IPS-18c (cell line): ENCODE measurements at regions not wholly inside any gene's neighbourhood (a gene's known extent, or its start where the extent isn't known, plus 50 kb on each side); places are given as distances from the start of the nearest gene placed in this dataset.
"Not testable (repeated sequence)": the region's sequence is repeated elsewhere in the genome, so short reads cannot be mapped to it uniquely, and the experiment has no call there.

Experiments
- H3K4me3 ChIP-seq: 2 replicates; pipeline ENCODE4 v1.7.0; 2013; ENCODE audit warnings: low read depth, mild to moderate bottlenecking, low read length, moderate library complexity; ENCODE audit not compliant: insufficient read depth
- H3K9me3 ChIP-seq: one replicate; pipeline ENCODE4 v1.6.1; 2013; ENCODE audit warnings: mild to moderate bottlenecking, low read length, moderate library complexity; ENCODE audit not compliant: control insufficient read depth, insufficient read depth

DNA sequence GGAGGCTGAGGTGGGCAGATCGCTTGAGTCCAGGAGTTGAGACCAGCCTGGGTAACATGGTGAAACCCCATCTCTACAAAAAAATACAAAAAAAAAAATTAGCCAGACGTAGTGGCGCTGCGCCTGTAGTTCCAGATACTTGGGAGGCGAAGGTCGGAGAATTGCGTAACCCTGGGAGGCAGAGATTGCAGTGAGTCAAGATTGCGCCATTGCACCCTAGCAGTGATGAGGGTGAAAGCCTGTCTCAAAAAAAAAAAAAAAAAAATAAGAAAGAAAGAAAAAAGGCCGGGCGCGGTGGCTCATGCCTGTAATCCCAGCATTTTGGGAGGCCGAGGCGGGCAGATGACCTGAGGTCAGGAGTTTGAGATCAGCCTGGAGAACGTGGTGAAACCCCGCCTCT is 85.3 kb upstream of the XIST start:
- not testable (repeated sequence) for H3K9me3 ChIP-seq, H3K4me3 ChIP-seq

DNA sequence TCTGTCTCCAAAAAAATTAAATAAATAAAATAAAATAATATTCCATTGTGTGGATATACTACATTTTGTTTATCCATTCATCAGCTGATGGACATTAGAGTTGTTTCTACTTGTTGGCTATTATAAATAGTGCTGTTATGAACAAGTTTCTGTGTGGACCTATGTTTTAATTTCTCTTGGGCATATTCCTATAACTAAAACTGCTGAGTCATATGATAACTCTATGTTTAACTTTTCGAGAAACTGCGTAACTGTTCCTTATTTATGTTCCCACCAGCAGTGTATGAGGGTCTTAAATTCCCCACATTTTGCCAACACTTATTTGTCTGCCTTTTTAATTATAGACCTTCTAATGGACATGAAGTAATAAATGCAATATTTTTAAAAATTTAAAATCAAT is 80.0 kb upstream of the XIST start:
- Histone ChIP-seq H3K4me3 (no peak overlapping the region), H3K9me3 (no peaks in the 10 kb centered on the region)

DNA sequence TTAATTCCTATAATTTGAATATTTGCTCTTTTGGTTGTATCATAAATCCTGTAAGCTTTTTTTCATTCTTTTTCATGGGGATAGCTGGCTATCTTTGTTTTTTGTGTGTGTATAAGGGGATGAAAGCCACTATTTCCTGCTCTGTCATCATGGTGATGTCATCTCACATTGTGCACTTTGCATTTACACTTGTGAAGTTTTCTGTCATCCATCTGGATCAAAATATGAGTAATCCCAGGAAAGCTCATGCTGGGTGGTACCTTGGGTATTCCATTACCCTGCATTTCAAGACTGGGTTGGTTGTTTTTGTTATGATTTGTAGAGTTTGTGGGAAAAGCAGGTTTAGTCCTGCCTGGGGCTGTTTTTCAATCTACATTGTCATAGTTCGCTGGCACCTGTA is 77.8 kb upstream of the XIST start:
- no peak overlapping the region for H3K4me3 ChIP-seq

DNA sequence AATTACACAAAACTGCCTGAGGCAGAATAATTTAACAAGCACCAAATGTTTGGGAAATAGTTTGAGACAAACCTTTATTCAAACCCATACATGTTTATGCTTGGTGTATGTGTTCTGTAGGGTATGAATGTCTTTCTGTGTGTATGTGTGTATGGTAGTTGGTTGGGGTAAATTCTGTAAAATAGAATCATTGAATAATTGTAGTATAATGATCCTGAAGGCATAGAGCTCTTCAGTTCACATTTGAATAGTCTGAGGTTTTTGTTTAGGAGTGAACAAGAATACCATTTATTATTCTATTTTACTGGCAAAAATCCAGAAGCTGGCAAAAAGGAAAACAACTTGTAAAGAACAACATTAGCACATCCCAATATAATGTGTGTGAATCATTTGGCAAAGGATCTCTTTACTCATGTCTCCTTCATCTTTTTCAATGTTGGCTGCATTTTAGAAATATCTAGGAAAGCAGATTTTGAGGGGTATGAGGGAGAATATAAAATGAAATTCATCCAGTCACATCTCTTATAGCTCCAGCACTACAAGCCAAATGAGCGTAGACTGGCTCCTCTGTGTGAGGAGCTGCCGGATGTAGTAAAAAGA is 70.4 kb upstream of the XIST start:
- Histone ChIP-seq H3K9me3 (no peaks in the 10 kb centered on the region), H3K4me3 (no peak overlapping the region)

More for the DNA sequence above, 77.8 kb upstream of the XIST start:
- no peaks in the 10 kb centered on the region for H3K9me3 ChIP-seq

DNA sequence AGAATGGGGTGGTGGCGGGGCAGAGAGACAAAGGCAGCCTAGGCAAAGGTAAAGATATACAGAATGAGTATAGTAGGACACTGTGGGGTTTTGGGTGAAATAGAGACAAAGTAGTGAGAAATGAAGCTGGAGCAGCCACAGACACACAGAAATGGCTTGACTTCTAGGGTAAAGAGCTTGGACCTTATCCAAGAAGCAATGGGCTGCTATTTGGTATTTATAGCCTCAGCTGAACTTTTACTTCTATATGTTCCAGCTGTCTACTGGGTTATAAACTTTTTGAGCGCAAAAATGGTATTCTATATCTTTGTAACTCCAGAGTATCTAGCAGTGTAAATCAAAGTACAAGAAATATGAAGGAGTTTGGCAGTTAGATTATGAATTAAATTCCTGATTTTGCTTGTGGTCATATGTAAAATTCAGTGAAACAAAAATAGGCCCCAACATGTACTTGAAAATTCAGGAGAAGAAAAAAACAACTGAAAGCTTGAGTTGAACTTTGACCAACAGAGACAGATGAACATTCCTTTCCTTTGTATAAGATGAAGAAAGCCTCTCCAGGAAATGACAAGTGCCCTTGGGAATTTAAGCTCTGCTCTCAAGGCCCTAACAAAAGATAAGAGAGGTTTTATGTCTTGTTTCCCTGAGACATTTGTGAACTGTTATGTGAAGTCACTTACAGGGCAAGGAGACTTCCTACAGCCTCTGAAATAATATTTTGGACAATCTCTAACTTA is 64.6 kb upstream of the XIST start:
- H3K4me3 ChIP-seq: no peak overlapping the region
- no peaks in the 10 kb centered on the region for H3K9me3 ChIP-seq

DNA sequence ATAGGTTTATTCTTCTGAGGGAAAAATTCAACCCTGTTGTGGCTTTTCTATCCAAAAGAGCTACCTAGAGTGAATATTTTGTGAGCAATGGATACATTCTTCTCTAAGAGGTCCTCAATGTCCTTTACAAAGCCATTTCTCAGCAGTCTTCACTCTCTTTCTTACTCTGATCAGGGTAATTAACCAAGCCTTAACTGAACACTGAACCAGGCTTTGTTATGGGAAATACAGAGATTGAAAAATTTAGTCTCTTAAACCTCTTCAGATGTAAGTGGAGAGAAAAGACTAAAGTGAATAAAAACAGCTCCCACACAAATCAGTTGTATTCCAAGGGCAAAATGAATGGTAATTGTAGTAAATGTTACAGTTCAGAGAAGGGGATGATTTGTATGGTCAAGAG is 64.0 kb upstream of the XIST start:
- H3K9me3 ChIP-seq: no peaks in the 10 kb centered on the region

DNA sequence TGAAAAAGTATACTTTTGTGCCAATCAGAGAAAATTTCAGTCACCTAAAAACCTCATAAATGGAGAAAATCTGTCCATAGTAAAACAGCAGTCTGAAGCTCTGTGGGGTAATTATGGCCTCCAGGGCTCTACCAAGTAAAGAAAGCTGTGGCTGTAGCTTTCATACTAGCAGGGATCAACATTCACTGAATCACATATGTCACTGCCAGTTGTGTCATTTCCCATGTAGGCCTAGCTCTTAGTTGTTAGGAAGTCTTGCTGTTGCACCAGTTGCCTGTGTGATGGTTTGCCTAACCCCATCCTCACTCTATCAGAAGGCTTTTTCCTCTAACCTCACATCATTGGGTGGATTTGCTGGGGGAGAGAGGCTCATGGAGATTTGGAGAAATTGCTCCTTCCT is 62.3 kb upstream of the XIST start:
- H3K4me3 ChIP-seq, H3K9me3 ChIP-seq: not testable (repeated sequence)

More for the DNA sequence above, 64.0 kb upstream of the XIST start:
- H3K4me3 ChIP-seq: no peak overlapping the region

DNA sequence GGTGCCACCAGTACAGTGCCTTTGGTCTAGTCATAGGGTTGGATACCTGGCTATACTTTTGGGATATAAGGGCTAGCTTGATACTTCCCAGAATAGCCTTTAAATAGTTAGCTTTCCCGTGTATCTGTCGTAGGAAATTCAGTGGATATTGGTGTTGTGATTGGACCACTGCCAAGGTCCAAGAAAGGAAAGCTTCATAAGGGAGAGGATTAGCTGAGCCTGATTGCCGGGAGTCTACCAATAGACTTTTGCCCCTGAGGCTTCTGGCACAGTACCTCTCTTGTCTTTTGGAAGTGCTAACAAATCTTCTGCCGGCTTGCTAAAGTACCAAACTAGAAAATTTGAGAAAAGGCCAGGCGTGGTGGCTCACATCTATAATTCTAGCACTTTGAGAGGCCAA is 61.1 kb upstream of the XIST start:
- no peaks in the 10 kb centered on the region for H3K9me3 ChIP-seq

DNA sequence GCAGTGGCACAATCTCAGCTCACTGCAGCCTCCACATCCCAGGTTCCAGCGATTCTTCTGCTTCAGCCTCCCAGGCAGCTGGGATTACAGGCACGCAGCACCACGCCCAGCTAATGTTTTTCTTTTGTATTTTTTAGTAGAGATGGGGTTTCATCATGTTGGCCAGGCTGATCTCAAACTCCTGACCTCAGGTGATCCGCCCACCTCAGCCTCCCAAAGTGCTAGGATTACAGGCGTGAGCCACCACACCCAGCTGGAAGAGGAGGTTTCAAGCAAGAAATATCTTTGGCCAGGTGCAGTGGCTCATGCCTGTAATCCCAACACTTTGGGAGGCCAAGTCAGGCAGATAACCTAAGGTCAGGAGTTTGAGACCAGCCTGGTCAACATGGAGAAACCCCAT is 59.4 kb upstream of the XIST start:
- not testable (repeated sequence) for H3K9me3 ChIP-seq, H3K4me3 ChIP-seq

More for the DNA sequence above, 61.1 kb upstream of the XIST start:
- no peak overlapping the region for H3K4me3 ChIP-seq

DNA sequence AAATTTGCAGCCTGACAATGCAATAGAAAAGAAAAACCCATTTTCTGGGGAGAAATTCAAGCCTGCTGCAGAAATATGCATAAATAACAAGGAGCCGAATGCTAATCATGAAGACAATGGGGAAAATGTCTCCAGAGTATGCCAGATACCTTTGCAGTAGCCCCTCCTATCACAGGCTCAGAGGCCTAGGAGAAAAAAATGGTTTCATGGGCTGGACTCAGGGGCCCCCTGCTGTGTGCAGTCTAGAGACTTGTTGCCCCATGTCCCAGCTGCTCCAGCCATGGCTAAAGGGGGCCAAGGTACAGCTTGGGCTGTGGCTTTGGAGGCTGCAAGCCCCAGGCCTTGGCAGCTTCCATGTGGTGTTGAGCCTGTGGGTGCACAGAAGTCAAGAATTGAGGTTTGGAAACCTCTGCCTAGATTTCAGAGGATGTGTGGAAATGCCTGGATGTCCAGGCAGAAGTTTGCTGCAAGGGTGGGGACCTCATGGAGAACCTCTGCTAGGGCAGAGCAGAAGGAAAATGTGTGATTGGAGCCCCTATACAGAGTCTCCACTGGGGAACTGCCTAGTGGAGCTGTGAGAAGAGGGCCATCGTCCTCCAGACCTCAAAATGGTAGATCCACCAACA is 53.3 kb upstream of the XIST start:
- not testable (repeated sequence) for H3K9me3 ChIP-seq, H3K4me3 ChIP-seq

DNA sequence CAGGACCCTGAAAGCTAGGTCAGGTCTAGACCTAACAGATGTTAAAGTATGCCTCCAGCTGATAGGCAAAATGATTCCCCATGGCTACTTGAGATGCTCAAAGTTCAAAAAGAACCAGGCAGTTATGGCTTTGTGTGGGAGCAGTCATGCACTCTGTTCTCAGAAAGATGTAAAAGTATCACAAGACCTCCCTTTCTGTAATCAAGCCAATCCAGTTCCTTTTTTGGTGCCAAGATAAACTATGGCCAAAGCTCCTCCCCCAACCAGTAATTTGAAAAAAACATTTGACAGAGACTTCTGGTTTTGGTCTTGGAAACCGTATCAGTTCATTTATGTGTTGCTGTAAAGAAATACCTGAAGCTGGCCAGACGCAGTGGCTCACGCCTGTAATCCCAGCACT is 51.4 kb upstream of the XIST start:
- Histone ChIP-seq H3K4me3 (no peak overlapping the region), H3K9me3 (peaks cover 6% of the 10 kb centered on the region)
